NAMALWA (cell line): ENCODE measurements at regions not wholly inside any gene's neighbourhood (a gene's known extent, or its start where the extent isn't known, plus 50 kb on each side); places are given as distances from the start of the nearest gene placed in this dataset.
"Not testable (repeated sequence)": the region's sequence is repeated elsewhere in the genome, so short reads cannot be mapped to it uniquely, and the experiment has no call there.

Source experiments
- DNase-seq: peaks from one replicate; pipeline ENCODE4 v3.0.0-alpha.2; 2015; ENCODE audit warnings: low spot score

GRCh38 chr1:244322791-244323521 lies 128.8 kb downstream of the ADSS2 start:
- no peak for DNase-seq

- no peak for DNase-seq
Measured at GRCh38 chr1:244324176-244324883, 127.4 kb downstream of the ADSS2 start.

- DNase-seq: peak; percentile 65
Measured at GRCh38 chr1:244325056-244325758, 126.5 kb downstream of the ADSS2 start.

- no peak for DNase-seq
Measured at GRCh38 chr1:244326757-244327156, 125.0 kb downstream of the ADSS2 start.

- DNase-seq: no peak
Measured at GRCh38 chr1:244327533-244327932, 124.2 kb downstream of the ADSS2 start.

GRCh38 chr1:244328476-244328875 lies 123.2 kb downstream of the ADSS2 start:
- DNase-seq: no peak

GRCh38 chr1:244329591-244330317 lies 122.0 kb downstream of the ADSS2 start:
- DNase-seq: no peak

GRCh38 chr1:244330318-244330625 lies 121.4 kb downstream of the ADSS2 start:
- no peak for DNase-seq

GRCh38 chr1:244332761-244333160 lies 118.9 kb downstream of the ADSS2 start:
- not testable (repeated sequence) for DNase-seq

- DNase-seq: not testable (repeated sequence)
Measured at GRCh38 chr1:244334315-244334714, 117.4 kb downstream of the ADSS2 start.

GRCh38 chr1:244334842-244335241 lies 116.9 kb downstream of the ADSS2 start:
- DNase-seq: not testable (repeated sequence)

GRCh38 chr1:244335456-244335855 lies 116.3 kb downstream of the ADSS2 start:
- no peak for DNase-seq

- DNase-seq: no peak
Measured at GRCh38 chr1:244336232-244336899, 115.3 kb downstream of the ADSS2 start.

GRCh38 chr1:244337839-244338238 lies 113.9 kb downstream of the ADSS2 start:
- no peak for DNase-seq

GRCh38 chr1:244339073-244339692 lies 112.5 kb downstream of the ADSS2 start:
- DNase-seq: no peak

- no peak for DNase-seq
Measured at GRCh38 chr1:244339776-244340175, 111.9 kb downstream of the ADSS2 start.

GRCh38 chr1:244340396-244340795 lies 111.3 kb downstream of the ADSS2 start:
- no peak for DNase-seq

- no peak for DNase-seq
Measured at GRCh38 chr1:244341455-244342450, 110.0 kb downstream of the ADSS2 start.

- DNase-seq: no peak
Measured at GRCh38 chr1:244344001-244344400, 107.7 kb downstream of the ADSS2 start.

GRCh38 chr1:244346972-244347618 lies 104.6 kb downstream of the ADSS2 start:
- DNase-seq: no peak
